GM12874 (cell line): ENCODE measurements at regions not wholly inside any gene's neighbourhood (a gene's known extent, or its start where the extent isn't known, plus 50 kb on each side); places are given as distances from the start of the nearest gene placed in this dataset.

ENCODE experiments used
- CTCF ChIP-seq: IDR thresholded peaks from 2 replicates; pipeline ENCODE4 v1.5.1; 2011; ENCODE audit warnings: low read depth, mild to moderate bottlenecking, control low read depth, low read length, moderate library complexity; ENCODE audit not compliant: insufficient read depth

- TF ChIP-seq CTCF = no peak
These were observed 105.6 kb upstream of the CCDC112 start for GRCh38 chr5:115402092-115402491.

- TF ChIP-seq CTCF = no peak
These were observed 102.3 kb upstream of the CCDC112 start for GRCh38 chr5:115398719-115399118.

GRCh38 chr5:115396688-115397087, 100.2 kb upstream of the CCDC112 start:
- no peak for TF ChIP-seq CTCF

- no peak for TF ChIP-seq CTCF
These were observed 99.6 kb upstream of the CCDC112 start for GRCh38 chr5:115396081-115396480.

GRCh38 chr5:115394531-115394930, 98.1 kb upstream of the CCDC112 start:
- no peak for TF ChIP-seq CTCF

GRCh38 chr5:115393239-115393638, 96.8 kb upstream of the CCDC112 start:
- TF ChIP-seq CTCF = no peak

- TF ChIP-seq CTCF = no peak
These were observed 96.2 kb upstream of the CCDC112 start for GRCh38 chr5:115392611-115393010.

GRCh38 chr5:115391780-115392179, 95.3 kb upstream of the CCDC112 start:
- no peak for TF ChIP-seq CTCF
